ENCODE measurements at regions not wholly inside any gene's neighbourhood (a gene's known extent, or its start where the extent isn't known, plus 50 kb on each side); places are given as distances from the start of the nearest gene placed in this dataset.

GRCh38 chr3:67897351-67898336, 243.2 kb upstream of the SUCLG2 start:
- Histone ChIP-seq H3K4me2 (ENCODE audit: low read length) (no peak overlapping the region), H3K4me1 (ENCODE audit: insufficient read depth, low read length, severe bottlenecking) (no peaks in the 10 kb centered on the region)

DNA sequence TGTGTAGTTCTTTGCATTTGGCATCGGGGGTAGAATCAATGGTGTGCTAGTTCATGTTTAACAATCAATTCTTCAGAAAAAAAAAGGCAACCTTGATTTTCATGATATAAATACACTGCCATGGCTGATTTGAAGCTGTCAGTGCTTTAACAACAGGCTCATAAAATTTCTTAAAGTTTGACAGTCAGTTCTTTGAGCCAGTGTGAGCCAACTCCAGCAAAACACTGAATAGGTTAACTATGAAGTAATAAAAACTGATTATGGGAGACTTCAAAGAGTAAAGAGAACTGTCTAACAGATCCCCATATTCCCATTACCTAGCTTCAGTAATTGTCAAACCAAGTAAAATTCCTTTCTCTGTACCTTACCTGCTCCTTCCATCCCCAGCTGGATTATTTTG, 241.7 kb upstream of the SUCLG2 start:
- Histone ChIP-seq H3K4me3 (ENCODE audit: low read depth, low read length, poor library complexity, severe bottlenecking) (no peak overlapping the region), H3K9ac (ENCODE audit: low read length) (no peak overlapping the region), H4K20me1 (ENCODE audit: insufficient read depth, low read length) (no peaks in the 10 kb centered on the region), H3K79me2 (ENCODE audit: insufficient read depth, low read length) (no peaks in the 10 kb centered on the region), H3K27ac (ENCODE audit: low read depth, low read length, poor library complexity, severe bottlenecking) (no peak overlapping the region), H3K9me2 (ENCODE audit: low read depth, low read length) (no peaks in the 10 kb centered on the region), H3F3A (ENCODE audit: insufficient read depth, low read length) (no peaks in the 10 kb centered on the region), H2AFZ (ENCODE audit: low read length) (no peak overlapping the region), H3K9me3 (ENCODE audit: low read length) (no peaks in the 10 kb centered on the region), H3K36me3 (ENCODE audit: insufficient read depth, low read length) (no peaks in the 10 kb centered on the region), H3K4me2 (ENCODE audit: low read length) (no peak overlapping the region), H3K27me3 (ENCODE audit: insufficient read depth, low read length) (no peaks in the 10 kb centered on the region), H3K4me1 (ENCODE audit: insufficient read depth, low read length, severe bottlenecking) (no peaks in the 10 kb centered on the region)
- TF ChIP-seq EZH2 (IDR thresholded peaks at IDR 0.05; ENCODE audit: borderline replicate concordance, low read length) = no peak
- TF ChIP-seq, protein P1, sequence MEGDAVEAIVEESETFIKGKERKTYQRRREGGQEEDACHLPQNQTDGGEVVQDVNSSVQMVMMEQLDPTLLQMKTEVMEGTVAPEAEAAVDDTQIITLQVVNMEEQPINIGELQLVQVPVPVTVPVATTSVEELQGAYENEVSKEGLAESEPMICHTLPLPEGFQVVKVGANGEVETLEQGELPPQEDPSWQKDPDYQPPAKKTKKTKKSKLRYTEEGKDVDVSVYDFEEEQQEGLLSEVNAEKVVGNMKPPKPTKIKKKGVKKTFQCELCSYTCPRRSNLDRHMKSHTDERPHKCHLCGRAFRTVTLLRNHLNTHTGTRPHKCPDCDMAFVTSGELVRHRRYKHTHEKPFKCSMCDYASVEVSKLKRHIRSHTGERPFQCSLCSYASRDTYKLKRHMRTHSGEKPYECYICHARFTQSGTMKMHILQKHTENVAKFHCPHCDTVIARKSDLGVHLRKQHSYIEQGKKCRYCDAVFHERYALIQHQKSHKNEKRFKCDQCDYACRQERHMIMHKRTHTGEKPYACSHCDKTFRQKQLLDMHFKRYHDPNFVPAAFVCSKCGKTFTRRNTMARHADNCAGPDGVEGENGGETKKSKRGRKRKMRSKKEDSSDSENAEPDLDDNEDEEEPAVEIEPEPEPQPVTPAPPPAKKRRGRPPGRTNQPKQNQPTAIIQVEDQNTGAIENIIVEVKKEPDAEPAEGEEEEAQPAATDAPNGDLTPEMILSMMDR (IDR thresholded peaks at IDR 0.05; ENCODE audit: low read length) = no peak

More at GRCh38 chr3:67897351-67898336, 243.2 kb upstream of the SUCLG2 start:
- Histone ChIP-seq H3K4me3 (ENCODE audit: low read depth, low read length, poor library complexity, severe bottlenecking) (no peak overlapping the region), H3K36me3 (ENCODE audit: insufficient read depth, low read length) (no peaks in the 10 kb centered on the region), H4K20me1 (ENCODE audit: insufficient read depth, low read length) (no peaks in the 10 kb centered on the region), H2AFZ (ENCODE audit: low read length) (no peak overlapping the region), H3K79me2 (ENCODE audit: insufficient read depth, low read length) (no peaks in the 10 kb centered on the region), H3K9ac (ENCODE audit: low read length) (no peak overlapping the region), H3K9me2 (ENCODE audit: low read depth, low read length) (no peaks in the 10 kb centered on the region), H3F3A (ENCODE audit: insufficient read depth, low read length) (no peaks in the 10 kb centered on the region), H3K9me3 (ENCODE audit: low read length) (no peaks in the 10 kb centered on the region), H3K27ac (ENCODE audit: low read depth, low read length, poor library complexity, severe bottlenecking) (no peak overlapping the region), H3K27me3 (ENCODE audit: insufficient read depth, low read length) (no peaks in the 10 kb centered on the region)
- TF ChIP-seq, protein P1 (IDR thresholded peaks at IDR 0.05; ENCODE audit: low read length) = no peak
- TF ChIP-seq EZH2 (IDR thresholded peaks at IDR 0.05; ENCODE audit: borderline replicate concordance, low read length) = no peak

DNA sequence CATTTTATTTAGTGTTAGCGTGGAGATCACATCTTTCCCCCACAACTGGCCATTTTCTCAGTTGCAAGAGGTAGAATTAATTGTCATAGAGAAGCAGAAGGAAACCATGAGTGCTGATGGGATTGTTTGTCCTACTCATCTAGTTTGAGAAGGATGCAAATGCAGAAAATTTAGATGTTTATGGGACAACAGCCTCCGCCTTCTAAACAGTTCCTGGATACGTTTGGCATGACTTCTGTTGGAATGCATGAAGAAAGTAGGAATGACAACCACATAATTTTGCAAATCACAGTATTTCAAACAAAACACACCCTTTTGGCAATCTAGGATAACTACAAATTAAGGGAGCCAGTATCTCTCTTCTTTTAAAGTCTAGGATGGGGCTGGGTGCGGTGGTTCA, 240.1 kb upstream of the SUCLG2 start:
- H3K27me3 ChIP-seq (ENCODE audit: insufficient read depth, low read length) = no peaks in the 10 kb centered on the region
- no peak for TF ChIP-seq EZH2 (IDR thresholded peaks at IDR 0.05; ENCODE audit: borderline replicate concordance, low read length)
- TF ChIP-seq, protein P1 (IDR thresholded peaks at IDR 0.05; ENCODE audit: low read length) = no peak
- no peaks in the 10 kb centered on the region for H3F3A ChIP-seq (ENCODE audit: insufficient read depth, low read length)
- H3K4me2 ChIP-seq (ENCODE audit: low read length) = no peak overlapping the region
- H3K36me3 ChIP-seq (ENCODE audit: insufficient read depth, low read length) = no peaks in the 10 kb centered on the region
- H3K9me2 ChIP-seq (ENCODE audit: low read depth, low read length) = no peaks in the 10 kb centered on the region
- H4K20me1 ChIP-seq (ENCODE audit: insufficient read depth, low read length) = no peaks in the 10 kb centered on the region
- H3K9me3 ChIP-seq (ENCODE audit: low read length) = no peaks in the 10 kb centered on the region
- H2AFZ ChIP-seq (ENCODE audit: low read length) = no peak overlapping the region
- H3K79me2 ChIP-seq (ENCODE audit: insufficient read depth, low read length) = no peaks in the 10 kb centered on the region
- H3K4me3 ChIP-seq (ENCODE audit: low read depth, low read length, poor library complexity, severe bottlenecking) = no peak overlapping the region
- no peak overlapping the region for H3K9ac ChIP-seq (ENCODE audit: low read length)
- H3K27ac ChIP-seq (ENCODE audit: low read depth, low read length, poor library complexity, severe bottlenecking) = no peak overlapping the region
- H3K4me1 ChIP-seq (ENCODE audit: insufficient read depth, low read length, severe bottlenecking) = no peaks in the 10 kb centered on the region

All from OCI-LY1 (cell line).